Retinal pigment epithelial cell (primary cell): ENCODE measurements at regions not wholly inside any gene's neighbourhood (a gene's known extent, or its start where the extent isn't known, plus 50 kb on each side); places are given as distances from the start of the nearest gene placed in this dataset.

Experiments used
- DNase-seq: peaks from one replicate; pipeline ENCODE4 v3.0.0-alpha.2; 2010; ENCODE audit warnings: low read depth
- H3K4me3 ChIP-seq: 2 replicates; pipeline ENCODE4 v1.5.1; 2011; ENCODE audit warnings: mild to moderate bottlenecking, low read length, control low read depth, moderate library complexity
- TF ChIP-seq, protein P1 (sequence below): conservative IDR thresholded peaks from 2 replicates; pipeline ENCODE4 v1.5.1; 2011; ENCODE audit warnings: low read depth, low read length, control low read depth, inconsistent platforms

DNA sequence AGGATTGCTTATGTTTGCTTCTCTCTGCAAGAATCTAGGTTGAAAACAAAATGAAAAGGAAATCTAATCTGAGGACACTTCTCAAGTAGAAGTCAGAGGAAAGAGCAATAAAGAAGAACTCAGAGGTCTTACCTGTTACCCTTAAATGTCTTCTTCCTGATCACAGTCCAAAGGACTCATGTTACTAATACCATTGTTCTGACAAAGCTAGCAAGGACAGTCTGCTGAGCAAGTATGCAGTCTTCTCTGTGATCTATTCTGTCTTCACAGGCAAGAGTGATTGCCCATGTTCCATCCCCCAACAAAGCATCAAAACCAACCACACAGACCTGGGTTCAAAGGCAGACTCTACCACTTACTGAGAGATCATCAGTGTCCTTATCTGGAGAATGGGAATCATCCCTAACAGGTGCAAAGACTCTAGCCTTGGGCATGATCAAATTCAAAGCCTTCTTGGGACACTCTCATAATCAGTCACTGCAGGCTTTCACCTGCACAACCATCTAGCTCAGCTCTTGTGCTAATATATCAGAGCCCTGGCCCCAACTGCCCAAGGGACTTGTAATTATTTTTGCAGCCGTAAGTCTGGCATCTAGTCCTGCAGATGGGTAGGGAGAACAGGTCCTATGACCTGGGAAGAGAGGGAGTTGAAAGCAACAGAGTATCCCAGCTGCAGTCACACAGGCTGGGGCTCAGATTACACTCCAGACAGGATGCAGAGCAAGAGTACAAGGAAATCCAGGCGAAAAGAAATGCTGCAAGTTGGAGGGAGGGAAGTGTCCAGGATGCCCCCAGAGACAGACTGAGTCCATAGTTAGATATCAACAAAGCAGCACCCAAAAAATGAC is 97.9 kb upstream of the NUDT4 start:
- H3K4me3 ChIP-seq = no peak overlapping the region
- no peak for DNase-seq
- TF ChIP-seq, protein P1, sequence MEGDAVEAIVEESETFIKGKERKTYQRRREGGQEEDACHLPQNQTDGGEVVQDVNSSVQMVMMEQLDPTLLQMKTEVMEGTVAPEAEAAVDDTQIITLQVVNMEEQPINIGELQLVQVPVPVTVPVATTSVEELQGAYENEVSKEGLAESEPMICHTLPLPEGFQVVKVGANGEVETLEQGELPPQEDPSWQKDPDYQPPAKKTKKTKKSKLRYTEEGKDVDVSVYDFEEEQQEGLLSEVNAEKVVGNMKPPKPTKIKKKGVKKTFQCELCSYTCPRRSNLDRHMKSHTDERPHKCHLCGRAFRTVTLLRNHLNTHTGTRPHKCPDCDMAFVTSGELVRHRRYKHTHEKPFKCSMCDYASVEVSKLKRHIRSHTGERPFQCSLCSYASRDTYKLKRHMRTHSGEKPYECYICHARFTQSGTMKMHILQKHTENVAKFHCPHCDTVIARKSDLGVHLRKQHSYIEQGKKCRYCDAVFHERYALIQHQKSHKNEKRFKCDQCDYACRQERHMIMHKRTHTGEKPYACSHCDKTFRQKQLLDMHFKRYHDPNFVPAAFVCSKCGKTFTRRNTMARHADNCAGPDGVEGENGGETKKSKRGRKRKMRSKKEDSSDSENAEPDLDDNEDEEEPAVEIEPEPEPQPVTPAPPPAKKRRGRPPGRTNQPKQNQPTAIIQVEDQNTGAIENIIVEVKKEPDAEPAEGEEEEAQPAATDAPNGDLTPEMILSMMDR = no peak

DNA sequence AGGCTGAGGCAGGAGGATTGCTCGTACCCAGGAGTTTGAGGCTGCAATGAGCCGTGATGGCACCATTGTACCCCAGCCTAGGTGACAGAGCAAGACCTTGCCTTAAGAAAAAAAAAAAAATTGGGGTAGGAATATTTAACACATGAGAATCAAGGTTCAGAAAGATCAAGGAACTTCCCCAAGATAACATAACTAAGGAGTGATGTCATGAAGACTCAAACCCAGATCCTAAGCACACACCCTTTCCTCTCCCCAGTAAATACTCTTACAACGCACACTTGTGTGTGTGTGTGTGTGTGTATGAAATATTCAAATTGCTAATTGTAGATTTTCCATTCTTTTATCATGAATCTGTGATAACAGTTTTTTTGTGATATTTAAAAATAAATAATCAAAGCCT is 90.6 kb upstream of the NUDT4 start:
- no peak overlapping the region for H3K4me3 ChIP-seq
- DNase-seq = no peak
- TF ChIP-seq, protein P1 = no peak

GRCh38 chr12:93288626-93289025 is 89.1 kb upstream of the NUDT4 start:
- TF ChIP-seq, protein P1 = no peak
- no peak for DNase-seq
- H3K4me3 ChIP-seq = no peak overlapping the region

DNA sequence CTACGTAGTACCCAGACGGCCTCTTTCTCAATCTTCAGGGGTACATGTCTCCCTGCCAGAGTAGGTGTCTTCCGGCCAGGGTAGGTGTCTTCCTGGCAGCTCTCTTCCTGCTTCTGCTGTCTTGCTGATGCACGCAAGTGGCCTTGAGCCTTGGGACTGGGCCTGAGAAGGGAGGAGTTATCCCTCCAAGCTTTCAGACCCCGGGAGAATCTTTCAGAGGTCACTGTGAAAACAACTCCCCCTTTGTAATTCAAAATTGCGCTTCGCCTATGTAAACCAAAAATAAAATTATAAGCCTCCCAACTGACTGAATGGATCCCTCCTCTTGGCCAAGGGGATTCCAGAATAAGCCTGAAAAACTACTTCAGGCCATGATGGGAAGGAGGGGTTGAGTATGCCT is 87.3 kb upstream of the NUDT4 start:
- DNase-seq = no peak
- TF ChIP-seq, protein P1 = no peak

GRCh38 chr12:93292213-93292612 is 85.5 kb upstream of the NUDT4 start:
- no peak for DNase-seq
- TF ChIP-seq, protein P1 = no peak
- no peak overlapping the region for H3K4me3 ChIP-seq

More for the DNA sequence above, 87.3 kb upstream of the NUDT4 start:
- H3K4me3 ChIP-seq = no peak overlapping the region

DNA sequence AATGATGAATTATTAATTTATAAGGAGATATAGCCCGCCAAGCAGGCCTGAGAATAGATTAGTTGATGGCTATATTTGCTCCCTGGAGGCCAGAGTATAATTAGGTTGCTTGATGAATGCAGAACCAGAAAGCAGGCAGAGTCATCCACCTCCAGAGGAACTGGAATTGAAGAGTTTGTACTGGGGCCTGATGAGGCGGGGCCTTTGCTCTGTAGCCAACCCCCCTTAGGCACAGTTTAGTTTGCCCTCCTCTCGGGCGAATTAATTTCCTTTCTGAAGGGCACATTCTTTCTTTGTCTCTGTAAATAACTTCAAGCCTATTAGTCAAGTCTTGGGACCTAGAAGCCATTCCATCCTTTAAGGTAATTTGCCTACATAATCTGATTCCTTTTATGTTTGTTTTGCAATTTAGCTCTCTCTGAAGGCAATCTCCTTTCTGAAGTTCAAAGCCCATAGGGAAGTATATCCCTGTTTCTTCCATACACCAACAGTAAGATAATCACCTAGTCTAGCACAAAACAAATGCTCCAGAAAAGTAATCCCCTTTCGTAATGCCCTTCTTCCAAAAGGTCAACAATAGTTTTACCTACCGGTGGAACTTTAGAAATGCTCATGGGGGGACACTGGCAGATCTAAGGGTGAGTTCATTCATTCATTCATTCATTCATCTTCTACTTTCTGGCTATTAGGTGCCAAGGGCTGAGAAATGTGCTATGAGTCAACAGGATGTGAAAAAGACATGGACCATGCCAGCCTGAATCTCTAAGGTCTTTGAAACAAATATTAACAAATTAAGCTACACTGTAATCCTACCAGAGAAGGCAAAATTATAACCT is 84.8 kb upstream of the NUDT4 start:
- peak; percentile 30 for DNase-seq
- TF ChIP-seq, protein P1 = no peak
- H3K4me3 ChIP-seq = no peak overlapping the region
